Tibial artery (tissue), 4 donors: ENCODE measurements at regions not wholly inside any gene's neighbourhood (a gene's known extent, or its start where the extent isn't known, plus 50 kb on each side); places are given as distances from the start of the nearest gene placed in this dataset.

ENCODE experiments used
- DNase-seq, 2 donors: peaks; one replicate each; pipeline ENCODE4 v3.0.0-alpha.2; 2019
- H3K27ac ChIP-seq, 2 donors: fragments of 200-600 bp; sonication (generic) in 1 of 2; 1 replicate in 1 of 2; 2 replicates in 1 of 2; pipeline ENCODE4 v1.5.1; 2018 to 2019; ENCODE audit warnings: mild to moderate bottlenecking in 1 of 2
- H3K27me3 ChIP-seq, 2 donors: fragments of 200-600 bp; sonication (generic) in 1 of 2; one replicate each; pipeline versions ENCODE4 v1.5.1 to v1.6.0; 2016 to 2019
- H3K36me3 ChIP-seq, 3 donors: fragments of 200-600 bp; sonication (generic) in 2 of 3; one replicate each; pipeline ENCODE4 v1.5.1; 2016 to 2019; ENCODE audit warnings: mild to moderate bottlenecking in 2 of 3
- H3K4me1 ChIP-seq, 4 donors: fragments of 200-600 bp; sonication (generic) in 2 of 4; 1 replicate in 3 of 4; 2 replicates in 1 of 4; pipeline ENCODE4 v1.5.1; 2016 to 2019
- H3K4me3 ChIP-seq, 2 donors: fragments of 200-600 bp; sonication (generic) in 1 of 2; 1 replicate in 1 of 2; 2 replicates in 1 of 2; pipeline ENCODE4 v1.5.1; 2018 to 2019; ENCODE audit warnings: mild to moderate bottlenecking in 2 of 2
- H3K9me3 ChIP-seq, 3 donors: fragments of 200-600 bp; sonication (generic) in 1 of 3; one replicate each; pipeline ENCODE4 v1.5.1; 2016 to 2019
- CTCF ChIP-seq, 2 experiments: fragments of 200-600 bp in 1 of 2; fragments of 450-650 bp in 1 of 2; IDR thresholded peaks; one replicate each; pipeline ENCODE4 v1.5.1; 2017 to 2019; ENCODE audit warnings: antibody characterized with exemption in 2 of 2, mild to moderate bottlenecking in 1 of 2, moderate library complexity in 1 of 2
- intact Hi-C: fragments of 100-400 bp; cut with DNase I; formaldehyde crosslinking; loops from one replicate; pipeline ENCODE4 v1.15.0; 2023; ENCODE audit warnings: low total_unique reads

- Histone ChIP-seq H3K27me3 (no peaks in the 10 kb centered on the region), H3K27ac (no peak overlapping the region), H3K4me1 (no peaks in the 10 kb centered on the region), H3K4me3 (no peak overlapping the region), H3K9me3 (no peaks in the 10 kb centered on the region), H3K36me3 (no peaks in the 10 kb centered on the region)
- TF ChIP-seq CTCF (IDR thresholded peaks at IDR 0.05) = no peak
- DNase-seq = no peak
- intact Hi-C loops = no loop called here
Observed at GRCh38 chr18:73688161-73688560, 459.5 kb downstream of the FBXO15 start.

GRCh38 chr18:73684647-73685046 is 463.0 kb downstream of the FBXO15 start:
- H3K27ac ChIP-seq = no peak overlapping the region
- intact Hi-C loops = no loop called here
- DNase-seq = no peak
- H3K4me1 ChIP-seq = no peaks in the 10 kb centered on the region
- H3K27me3 ChIP-seq = no peaks in the 10 kb centered on the region
- H3K36me3 ChIP-seq = no peaks in the 10 kb centered on the region
- H3K4me3 ChIP-seq = no peak overlapping the region
- no peaks in the 10 kb centered on the region for H3K9me3 ChIP-seq
- no peak for TF ChIP-seq CTCF (IDR thresholded peaks at IDR 0.05)

DNA sequence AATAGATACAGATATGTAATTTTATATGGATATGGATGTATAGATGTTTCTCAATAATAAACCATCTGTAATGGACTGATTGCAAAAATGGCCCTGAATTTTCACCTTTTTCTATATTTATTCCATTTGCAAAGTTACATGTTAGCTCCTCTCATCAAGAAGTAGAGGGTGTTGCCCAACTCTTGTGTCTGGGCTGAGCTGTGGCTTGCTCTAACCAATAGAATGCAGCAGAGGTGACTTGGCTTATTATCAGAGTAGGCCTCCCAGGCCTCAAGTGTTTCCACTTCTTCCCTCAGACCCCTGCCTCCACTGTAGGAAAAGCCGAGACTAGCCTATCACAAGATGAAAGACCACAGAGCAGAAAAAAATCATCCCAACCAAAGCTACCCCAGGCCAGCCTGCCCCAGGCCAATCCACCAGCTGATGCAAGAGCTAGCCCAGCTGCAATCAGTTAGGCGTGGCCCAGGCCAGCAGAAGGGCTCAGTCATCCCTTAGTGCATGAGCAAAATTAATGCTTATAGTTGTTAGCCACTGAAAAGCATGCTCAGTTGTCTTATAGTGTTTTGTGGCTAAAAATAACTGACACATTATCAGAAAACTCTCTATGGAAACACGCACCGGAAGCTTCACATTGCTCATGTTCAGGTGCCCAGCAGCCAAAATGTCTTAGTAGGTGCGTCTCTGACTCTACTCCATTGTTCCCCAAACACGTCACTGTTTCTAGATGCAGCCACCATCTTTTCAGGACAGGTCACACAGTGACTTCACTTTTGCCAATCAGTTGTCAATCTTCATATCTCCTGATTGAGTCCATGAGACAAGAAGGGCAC is 464.0 kb downstream of the FBXO15 start:
- no peak for TF ChIP-seq CTCF (IDR thresholded peaks at IDR 0.05)
- Histone ChIP-seq H3K9me3 (no peaks in the 10 kb centered on the region), H3K4me1 (no peaks in the 10 kb centered on the region), H3K36me3 (no peaks in the 10 kb centered on the region), H3K27me3 (no peaks in the 10 kb centered on the region), H3K27ac (no peak overlapping the region), H3K4me3 (no peak overlapping the region)
- intact Hi-C loops = no loop called here
- no peak for DNase-seq

- Histone ChIP-seq H3K4me1 (no peaks in the 10 kb centered on the region), H3K27ac (no peak overlapping the region), H3K27me3 (no peaks in the 10 kb centered on the region), H3K36me3 (no peaks in the 10 kb centered on the region), H3K4me3 (no peak overlapping the region), H3K9me3 (no peaks in the 10 kb centered on the region)
- no peak for TF ChIP-seq CTCF (IDR thresholded peaks at IDR 0.05)
- intact Hi-C loops = no loop called here
- no peak for DNase-seq
Observed at GRCh38 chr18:73681912-73682311, 465.7 kb downstream of the FBXO15 start.

- intact Hi-C loops = no loop called here
- H3K27ac ChIP-seq = no peak overlapping the region
- no peaks in the 10 kb centered on the region for H3K9me3 ChIP-seq
- DNase-seq = no peak
- H3K4me3 ChIP-seq = no peak overlapping the region
- H3K27me3 ChIP-seq = no peaks in the 10 kb centered on the region
- no peak for TF ChIP-seq CTCF (IDR thresholded peaks at IDR 0.05)
- H3K4me1 ChIP-seq = no peaks in the 10 kb centered on the region
- H3K36me3 ChIP-seq = no peaks in the 10 kb centered on the region
Observed at GRCh38 chr18:73681398-73681797, 466.2 kb downstream of the FBXO15 start.
